Astrocyte (in vitro differentiated cells and primary cell): ENCODE measurements at regions not wholly inside any gene's neighbourhood (a gene's known extent, or its start where the extent isn't known, plus 50 kb on each side); places are given as distances from the start of the nearest gene placed in this dataset.

ENCODE experiments used
- DNase-seq: peaks from one replicate; pipeline ENCODE4 v3.0.0-alpha.2; 2010; ENCODE audit warnings: low read depth
- FAIRE-seq: peaks from 2 replicates; lab custom pipeline; 2011; peaks lifted over from hg19 to GRCh38; lab: Jason Lieb, UNC
- H2AFZ ChIP-seq: 2 replicates; pipeline ENCODE4 v1.6.0; 2012; ENCODE audit warnings: low read depth, low read length, inconsistent platforms
- H3K27ac ChIP-seq: 2 replicates; pipeline ENCODE4 v1.5.1; 2011; ENCODE audit warnings: low read depth, low read length, inconsistent platforms
- H3K27me3 ChIP-seq: 2 replicates; pipeline ENCODE4 v1.6.0; 2011; ENCODE audit warnings: low read length, inconsistent platforms; ENCODE audit not compliant: insufficient read depth
- H3K36me3 ChIP-seq: 2 replicates; pipeline ENCODE4 v1.5.1; 2011; ENCODE audit warnings: low read length, inconsistent platforms; ENCODE audit not compliant: insufficient read depth
- H3K4me1 ChIP-seq: 2 replicates; pipeline ENCODE4 v1.5.1; 2011; ENCODE audit warnings: low read length, inconsistent platforms; ENCODE audit not compliant: insufficient read depth
- H3K4me2 ChIP-seq: 2 replicates; pipeline ENCODE4 v1.6.0; 2012; ENCODE audit warnings: low read length, inconsistent platforms
- H3K4me3 ChIP-seq: 2 replicates; pipeline ENCODE4 v1.5.1; 2011; ENCODE audit warnings: low read depth, mild to moderate bottlenecking, low read length, inconsistent platforms; ENCODE audit not compliant: insufficient read depth
- H3K79me2 ChIP-seq: 2 replicates; pipeline ENCODE4 v1.6.0; 2012; ENCODE audit warnings: mild to moderate bottlenecking, low read length, inconsistent platforms; ENCODE audit not compliant: insufficient read depth
- H3K9ac ChIP-seq: 2 replicates; pipeline ENCODE4 v1.6.0; 2012; ENCODE audit warnings: mild to moderate bottlenecking, low read length, inconsistent platforms
- H3K9me3 ChIP-seq: 2 replicates; pipeline ENCODE4 v1.5.1; 2012; ENCODE audit warnings: low read depth, mild to moderate bottlenecking, low read length, inconsistent platforms; ENCODE audit not compliant: insufficient read depth
- H4K20me1 ChIP-seq: 2 replicates; pipeline ENCODE4 v1.6.0; 2012; ENCODE audit warnings: low read length, inconsistent platforms; ENCODE audit not compliant: insufficient read depth
- H3K27ac Mint-ChIP-seq: one replicate; pipeline ENCODE4 v1.8.0; 2021; ENCODE audit warnings: mild to moderate bottlenecking, mixed read lengths; ENCODE audit not compliant: unreplicated experiment
- H3K27me3 Mint-ChIP-seq: one replicate; pipeline ENCODE4 v1.8.0; 2021; ENCODE audit warnings: low read depth, mixed read lengths; ENCODE audit not compliant: unreplicated experiment
- H3K36me3 Mint-ChIP-seq: one replicate; pipeline ENCODE4 v1.8.0; 2021; ENCODE audit warnings: low read depth, mixed read lengths; ENCODE audit not compliant: unreplicated experiment
- H3K4me1 Mint-ChIP-seq: one replicate; pipeline ENCODE4 v1.8.0; 2021; ENCODE audit warnings: low read depth, mixed read lengths; ENCODE audit not compliant: unreplicated experiment
- H3K4me3 Mint-ChIP-seq: one replicate; pipeline ENCODE4 v1.8.0; 2021; ENCODE audit warnings: mild to moderate bottlenecking, moderate library complexity, mixed read lengths; ENCODE audit not compliant: unreplicated experiment
- H3K9me3 Mint-ChIP-seq: one replicate; pipeline ENCODE4 v1.8.0; 2021; ENCODE audit warnings: mild to moderate bottlenecking, mixed read lengths; ENCODE audit not compliant: unreplicated experiment
- EZH2 ChIP-seq: IDR thresholded peaks from 2 replicates; pipeline ENCODE4 v1.6.1; 2012; ENCODE audit warnings: mild to moderate bottlenecking, low read length, inconsistent platforms; ENCODE audit not compliant: insufficient read depth
- TF ChIP-seq, protein P1 (sequence below): IDR thresholded peaks from 2 replicates; pipeline ENCODE4 v1.5.1; 2011; ENCODE audit warnings: low read depth, mild to moderate bottlenecking, inconsistent platforms, low read length, moderate library complexity; ENCODE audit not compliant: insufficient read depth

- TF ChIP-seq EZH2: no peak
- TF ChIP-seq, protein P1, sequence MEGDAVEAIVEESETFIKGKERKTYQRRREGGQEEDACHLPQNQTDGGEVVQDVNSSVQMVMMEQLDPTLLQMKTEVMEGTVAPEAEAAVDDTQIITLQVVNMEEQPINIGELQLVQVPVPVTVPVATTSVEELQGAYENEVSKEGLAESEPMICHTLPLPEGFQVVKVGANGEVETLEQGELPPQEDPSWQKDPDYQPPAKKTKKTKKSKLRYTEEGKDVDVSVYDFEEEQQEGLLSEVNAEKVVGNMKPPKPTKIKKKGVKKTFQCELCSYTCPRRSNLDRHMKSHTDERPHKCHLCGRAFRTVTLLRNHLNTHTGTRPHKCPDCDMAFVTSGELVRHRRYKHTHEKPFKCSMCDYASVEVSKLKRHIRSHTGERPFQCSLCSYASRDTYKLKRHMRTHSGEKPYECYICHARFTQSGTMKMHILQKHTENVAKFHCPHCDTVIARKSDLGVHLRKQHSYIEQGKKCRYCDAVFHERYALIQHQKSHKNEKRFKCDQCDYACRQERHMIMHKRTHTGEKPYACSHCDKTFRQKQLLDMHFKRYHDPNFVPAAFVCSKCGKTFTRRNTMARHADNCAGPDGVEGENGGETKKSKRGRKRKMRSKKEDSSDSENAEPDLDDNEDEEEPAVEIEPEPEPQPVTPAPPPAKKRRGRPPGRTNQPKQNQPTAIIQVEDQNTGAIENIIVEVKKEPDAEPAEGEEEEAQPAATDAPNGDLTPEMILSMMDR: no peak
- H3K27me3 Mint-ChIP-seq: peaks cover 5% of the 10 kb centered on the region
Observed at GRCh38 chr16:51302042-51302441, 151.0 kb upstream of the SALL1 start.

DNA sequence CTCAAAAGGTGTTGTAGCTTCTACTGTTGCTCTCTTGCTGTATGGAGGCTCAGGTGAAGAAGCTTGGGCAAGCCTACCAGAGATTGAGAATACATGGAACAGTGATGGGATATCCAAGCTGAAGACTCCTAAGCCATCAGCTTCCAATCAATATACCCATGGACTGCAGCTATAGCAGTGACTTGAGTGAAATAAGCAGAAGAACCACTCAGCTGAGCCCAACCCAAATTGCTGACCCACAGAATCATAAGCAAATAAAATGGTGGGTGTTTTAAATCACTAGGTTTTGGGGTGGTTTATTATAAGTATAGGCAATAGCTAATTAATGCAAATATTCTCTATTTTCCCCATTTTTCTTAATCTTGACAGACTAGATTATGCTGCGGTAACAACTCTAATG, 147.7 kb upstream of the SALL1 start:
- Mint-ChIP-seq H3K9me3 (peaks cover 5% of the 10 kb centered on the region), H3K4me1 (no peaks in the 10 kb centered on the region), H3K36me3 (no peaks in the 10 kb centered on the region), H3K27me3 (peaks cover 5% of the 10 kb centered on the region), H3K27ac (no peak overlapping the region), H3K4me3 (no peak overlapping the region)
- H3K9me3 ChIP-seq: peaks cover 4% of the 10 kb centered on the region
- no peak overlapping the region for H3K4me2 ChIP-seq
- no peak overlapping the region for H3K4me3 ChIP-seq
- DNase-seq (no peak), FAIRE-seq (no peak)
- TF ChIP-seq, protein P1: no peak
- TF ChIP-seq EZH2: no peak
- H3K27me3 ChIP-seq: peaks cover 6% of the 10 kb centered on the region
- no peak overlapping the region for H2AFZ ChIP-seq
- no peaks in the 10 kb centered on the region for H3K4me1 ChIP-seq
- H3K9ac ChIP-seq: no peak overlapping the region
- H3K27ac ChIP-seq: no peak overlapping the region
- no peaks in the 10 kb centered on the region for H4K20me1 ChIP-seq
- no peaks in the 10 kb centered on the region for H3K79me2 ChIP-seq
- H3K36me3 ChIP-seq: no peaks in the 10 kb centered on the region

More at GRCh38 chr16:51302042-51302441, 151.0 kb upstream of the SALL1 start:
- H3K27ac ChIP-seq: no peak overlapping the region
- Mint-ChIP-seq H3K4me1 (no peaks in the 10 kb centered on the region), H3K36me3 (no peaks in the 10 kb centered on the region), H3K4me3 (no peak overlapping the region), H3K9me3 (no peaks in the 10 kb centered on the region), H3K27ac (no peak overlapping the region)
- H3K36me3 ChIP-seq: no peaks in the 10 kb centered on the region
- no peak for DNase-seq
- no peak overlapping the region for H2AFZ ChIP-seq
- peaks cover 6% of the 10 kb centered on the region for H3K27me3 ChIP-seq
- H3K79me2 ChIP-seq: no peaks in the 10 kb centered on the region
- no peaks in the 10 kb centered on the region for H3K9me3 ChIP-seq
- H3K4me1 ChIP-seq: no peaks in the 10 kb centered on the region
- H3K4me3 ChIP-seq: no peak overlapping the region
- no peaks in the 10 kb centered on the region for H4K20me1 ChIP-seq
- no peak for FAIRE-seq
- no peak overlapping the region for H3K9ac ChIP-seq
- no peak overlapping the region for H3K4me2 ChIP-seq

DNA sequence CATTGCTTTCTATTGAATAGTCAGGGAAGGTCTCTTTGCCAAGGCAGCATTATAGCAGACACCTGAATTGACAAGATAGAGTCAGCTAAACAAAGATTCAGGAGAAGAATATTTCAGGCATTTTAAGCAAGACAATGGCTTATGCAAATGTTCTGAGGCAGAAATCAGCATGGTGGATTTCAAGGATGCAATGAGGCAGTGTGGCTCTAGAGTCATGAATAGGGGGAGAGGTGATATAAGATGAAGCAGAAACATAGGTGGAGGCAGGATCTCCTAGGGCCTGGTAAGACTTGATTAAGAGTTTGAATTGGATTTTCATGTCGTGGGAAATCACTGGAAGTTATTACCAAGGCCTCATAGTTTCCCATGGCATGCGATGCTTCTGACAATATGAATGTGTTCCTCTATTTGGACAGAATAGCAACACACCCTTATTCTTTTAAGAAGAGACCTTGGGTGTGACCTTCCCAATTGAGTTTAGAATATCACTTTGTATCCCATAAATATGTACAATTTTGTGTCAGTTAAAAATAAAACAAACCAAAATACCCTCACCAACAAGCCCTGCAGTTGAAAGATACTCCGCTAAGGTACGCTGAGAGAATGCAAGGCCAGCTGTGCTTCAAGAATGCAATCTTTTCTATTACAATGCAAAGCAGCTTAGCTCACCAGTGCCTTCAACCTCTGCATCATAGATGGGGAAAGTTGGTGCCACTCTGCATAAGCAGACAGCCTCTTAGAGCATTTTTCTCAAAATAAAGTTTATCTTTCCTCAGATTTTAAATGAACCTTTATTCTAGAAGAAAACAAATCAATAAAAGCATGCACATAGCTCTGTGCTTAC, 139.6 kb upstream of the SALL1 start:
- no peak overlapping the region for H3K4me3 Mint-ChIP-seq
- H3K27ac Mint-ChIP-seq: no peak overlapping the region
- H3K4me2 ChIP-seq: no peak overlapping the region

More for the DNA sequence above, 139.6 kb upstream of the SALL1 start:
- Mint-ChIP-seq H3K27me3 (no peaks in the 10 kb centered on the region), H3K4me1 (no peaks in the 10 kb centered on the region), H3K9me3 (peaks cover 2% of the 10 kb centered on the region), H3K36me3 (no peaks in the 10 kb centered on the region)
- no peaks in the 10 kb centered on the region for H3K79me2 ChIP-seq
- DNase-seq (no peak), FAIRE-seq (no peak)
- no peak overlapping the region for H3K4me3 ChIP-seq
- TF ChIP-seq, protein P1: no peak
- TF ChIP-seq EZH2: no peak
- H3K36me3 ChIP-seq: no peaks in the 10 kb centered on the region
- H4K20me1 ChIP-seq: no peaks in the 10 kb centered on the region
- H3K27me3 ChIP-seq: no peaks in the 10 kb centered on the region
- H3K9me3 ChIP-seq: peaks cover 4% of the 10 kb centered on the region
- no peaks in the 10 kb centered on the region for H3K4me1 ChIP-seq
- H3K27ac ChIP-seq: no peak overlapping the region
- H2AFZ ChIP-seq: no peak overlapping the region
- no peak overlapping the region for H3K9ac ChIP-seq
